ENCODE measurements at regions not wholly inside any gene's neighbourhood (a gene's known extent, or its start where the extent isn't known, plus 50 kb on each side); places are given as distances from the start of the nearest gene placed in this dataset.

DNA sequence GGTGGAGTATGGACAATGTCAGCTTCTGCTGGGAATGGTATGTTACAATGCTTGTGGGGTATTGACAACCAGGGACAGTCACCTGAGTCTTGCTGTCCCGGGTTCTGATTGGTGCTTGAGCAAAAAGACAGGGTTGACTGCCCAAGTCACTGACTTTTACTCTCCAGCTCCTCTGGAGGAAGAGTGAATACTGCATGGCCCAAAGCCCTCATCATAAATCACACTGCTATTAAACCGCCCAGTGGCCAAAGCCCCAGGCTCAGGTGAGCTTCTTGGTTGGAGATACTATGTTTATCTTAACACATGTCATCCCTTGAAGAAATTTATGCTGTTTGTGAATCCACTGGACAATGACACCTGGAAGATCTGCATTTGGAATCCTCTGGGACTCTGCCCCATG is 90.0 kb upstream of the IGFBP3 start:
- H3K4me3 ChIP-seq (replicated peaks; ENCODE audit: low read depth, low read length): no peak overlapping the region
- DNase-seq (ENCODE audit: extremely low read depth, low read depth): no peak
- TF ChIP-seq, protein P1, sequence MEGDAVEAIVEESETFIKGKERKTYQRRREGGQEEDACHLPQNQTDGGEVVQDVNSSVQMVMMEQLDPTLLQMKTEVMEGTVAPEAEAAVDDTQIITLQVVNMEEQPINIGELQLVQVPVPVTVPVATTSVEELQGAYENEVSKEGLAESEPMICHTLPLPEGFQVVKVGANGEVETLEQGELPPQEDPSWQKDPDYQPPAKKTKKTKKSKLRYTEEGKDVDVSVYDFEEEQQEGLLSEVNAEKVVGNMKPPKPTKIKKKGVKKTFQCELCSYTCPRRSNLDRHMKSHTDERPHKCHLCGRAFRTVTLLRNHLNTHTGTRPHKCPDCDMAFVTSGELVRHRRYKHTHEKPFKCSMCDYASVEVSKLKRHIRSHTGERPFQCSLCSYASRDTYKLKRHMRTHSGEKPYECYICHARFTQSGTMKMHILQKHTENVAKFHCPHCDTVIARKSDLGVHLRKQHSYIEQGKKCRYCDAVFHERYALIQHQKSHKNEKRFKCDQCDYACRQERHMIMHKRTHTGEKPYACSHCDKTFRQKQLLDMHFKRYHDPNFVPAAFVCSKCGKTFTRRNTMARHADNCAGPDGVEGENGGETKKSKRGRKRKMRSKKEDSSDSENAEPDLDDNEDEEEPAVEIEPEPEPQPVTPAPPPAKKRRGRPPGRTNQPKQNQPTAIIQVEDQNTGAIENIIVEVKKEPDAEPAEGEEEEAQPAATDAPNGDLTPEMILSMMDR (IDR thresholded peaks at IDR 0.05; ENCODE audit: low read depth, low read length, missing control alignments): no peak

DNA sequence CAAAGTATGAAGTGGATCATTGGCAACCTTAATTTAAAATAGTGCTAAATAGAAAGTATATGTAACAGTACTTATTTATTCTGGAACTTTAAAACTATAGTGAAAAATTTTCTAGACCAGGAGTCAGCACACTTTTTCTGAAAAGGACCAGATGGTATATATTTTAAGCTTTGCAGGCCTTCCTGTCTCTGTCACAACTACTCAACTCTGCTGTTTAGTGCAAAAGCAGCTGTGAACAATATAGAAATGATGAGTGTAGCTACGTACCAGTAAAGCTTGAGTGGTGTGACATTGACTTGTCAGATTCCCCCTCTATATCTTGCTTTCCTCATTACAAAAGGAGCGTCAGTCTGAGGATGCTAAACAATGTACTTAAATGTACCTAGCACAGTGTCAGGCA is 88.1 kb upstream of the IGFBP3 start:
- H3K4me3 ChIP-seq (replicated peaks; ENCODE audit: low read depth, low read length): no peak overlapping the region
- DNase-seq (ENCODE audit: extremely low read depth, low read depth): no peak
- TF ChIP-seq, protein P1 (IDR thresholded peaks at IDR 0.05; ENCODE audit: low read depth, low read length, missing control alignments): no peak

DNA sequence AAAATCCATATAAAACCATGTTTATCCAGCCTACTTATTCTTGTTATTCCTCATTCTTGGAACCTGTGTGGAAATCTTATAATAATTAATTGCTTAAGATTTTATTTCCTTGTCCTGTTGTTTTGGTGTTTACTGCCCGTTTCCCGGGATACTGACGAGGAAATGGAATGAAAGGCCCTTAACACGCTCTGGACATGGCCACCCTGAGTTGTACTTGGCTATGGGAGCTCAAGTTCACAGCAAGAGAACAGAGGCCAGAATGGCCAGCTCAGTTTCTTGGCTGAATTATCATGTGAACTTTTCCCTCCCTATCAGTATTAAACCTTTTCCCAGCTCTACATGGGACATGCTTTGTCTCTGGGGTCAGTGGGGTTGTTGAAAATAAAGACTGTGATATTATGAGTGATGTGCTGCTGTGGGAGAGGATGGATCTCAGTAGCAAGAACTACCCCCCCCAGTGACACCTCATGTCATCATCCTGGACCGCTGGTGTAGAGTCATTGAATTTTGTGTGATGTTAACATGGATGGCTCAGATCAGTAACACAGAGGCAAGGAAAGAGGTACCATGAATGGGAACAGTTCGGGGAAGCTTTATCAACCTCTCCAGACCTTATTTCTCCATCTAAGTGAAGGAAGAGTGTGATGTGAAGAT is 87.0 kb upstream of the IGFBP3 start:
- TF ChIP-seq, protein P1 (IDR thresholded peaks at IDR 0.05; ENCODE audit: low read depth, low read length, missing control alignments): no peak
- H3K4me3 ChIP-seq (replicated peaks; ENCODE audit: low read depth, low read length): no peak overlapping the region
- DNase-seq (ENCODE audit: extremely low read depth, low read depth): no peak

DNA sequence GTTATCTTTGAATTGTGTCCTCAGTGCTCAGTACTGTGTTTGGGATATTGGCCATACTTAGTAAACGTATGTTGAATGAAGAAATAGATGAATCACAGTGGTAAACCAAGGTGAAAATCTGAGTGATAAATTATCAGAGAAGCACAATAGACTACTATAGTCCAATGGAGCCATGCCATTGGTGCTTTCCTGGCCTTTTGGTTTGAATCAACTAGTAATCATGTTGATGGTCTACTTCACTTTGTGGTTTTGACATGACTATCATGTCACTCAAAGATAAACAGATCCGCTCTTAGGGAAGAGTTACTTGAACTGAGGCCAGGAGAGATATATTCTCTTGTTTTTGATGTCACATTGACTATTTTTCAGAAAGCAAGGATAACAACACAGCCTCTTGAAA is 86.1 kb upstream of the IGFBP3 start:
- TF ChIP-seq, protein P1 (IDR thresholded peaks at IDR 0.05; ENCODE audit: low read depth, low read length, missing control alignments): no peak
- no peak overlapping the region for H3K4me3 ChIP-seq (replicated peaks; ENCODE audit: low read depth, low read length)
- DNase-seq (ENCODE audit: extremely low read depth, low read depth): no peak

DNA sequence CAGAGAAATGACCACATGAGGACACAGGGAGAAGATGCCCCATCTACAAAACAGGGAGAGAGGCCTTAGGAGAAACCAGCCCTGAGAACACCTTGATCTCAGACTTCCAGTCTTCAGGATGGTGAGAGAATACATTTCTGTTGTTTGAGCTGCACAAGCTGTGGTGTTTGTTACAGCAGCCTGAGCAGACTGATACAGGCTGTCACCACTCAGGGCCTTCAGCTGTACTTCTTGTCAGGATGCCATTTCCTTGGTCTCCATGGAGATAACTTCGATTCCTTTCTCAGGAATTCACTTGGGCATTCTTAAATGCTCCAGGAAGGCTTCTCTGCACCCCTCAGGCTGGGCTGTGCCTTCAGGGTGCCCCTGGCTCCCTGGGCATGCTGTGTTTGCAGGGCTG is 85.7 kb upstream of the IGFBP3 start:
- H3K4me3 ChIP-seq (replicated peaks; ENCODE audit: low read depth, low read length): no peak overlapping the region
- no peak for DNase-seq (ENCODE audit: extremely low read depth, low read depth)
- TF ChIP-seq, protein P1 (IDR thresholded peaks at IDR 0.05; ENCODE audit: low read depth, low read length, missing control alignments): no peak

DNA sequence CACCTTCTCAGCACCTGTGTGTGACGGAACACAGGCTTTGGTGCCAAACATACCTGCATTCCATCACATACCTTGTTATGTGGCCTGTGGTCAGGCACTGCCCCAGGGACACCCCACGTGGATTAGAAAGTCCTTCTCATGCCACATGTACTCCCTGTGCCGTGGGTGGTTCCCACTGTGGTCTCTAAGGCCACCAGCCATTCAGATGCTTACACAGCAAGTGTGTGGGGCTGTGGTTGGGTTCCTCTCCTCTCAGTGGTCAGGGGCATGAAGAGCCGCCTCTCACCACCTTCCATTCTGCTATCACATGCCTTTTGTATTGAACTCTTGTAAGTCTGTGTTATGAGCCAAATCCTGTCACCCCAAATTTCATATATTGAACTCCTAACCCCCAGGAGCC is 85.1 kb upstream of the IGFBP3 start:
- TF ChIP-seq, protein P1 (IDR thresholded peaks at IDR 0.05; ENCODE audit: low read depth, low read length, missing control alignments): no peak
- H3K4me3 ChIP-seq (replicated peaks; ENCODE audit: low read depth, low read length): no peak overlapping the region
- DNase-seq (ENCODE audit: extremely low read depth, low read depth): no peak

DNA sequence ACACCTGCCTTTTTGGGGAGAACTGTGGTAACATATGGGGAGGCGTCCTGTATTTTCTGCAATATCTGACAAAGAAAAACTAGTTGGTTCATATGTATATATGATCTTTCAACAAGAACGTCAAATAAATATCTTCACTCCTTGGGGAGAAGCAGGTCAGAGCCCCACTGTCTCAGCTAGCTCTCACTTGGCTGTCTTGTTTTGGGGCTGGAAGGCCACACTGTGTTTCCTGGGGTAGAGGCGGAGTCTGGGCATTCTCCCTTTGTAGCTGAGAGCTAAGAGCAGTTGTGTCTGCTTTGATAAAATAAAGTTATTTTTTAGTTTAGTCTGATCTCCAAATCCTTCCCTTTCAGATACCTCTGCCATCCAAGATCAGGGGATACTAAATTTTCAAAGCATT is 83.9 kb upstream of the IGFBP3 start:
- TF ChIP-seq, protein P1 (IDR thresholded peaks at IDR 0.05; ENCODE audit: low read depth, low read length, missing control alignments): no peak
- DNase-seq (ENCODE audit: extremely low read depth, low read depth): no peak
- no peak overlapping the region for H3K4me3 ChIP-seq (replicated peaks; ENCODE audit: low read depth, low read length)

Data from HFF-Myc (cell line).